Esophagus muscularis mucosa (tissue), 4 donors: ENCODE measurements at regions not wholly inside any gene's neighbourhood (a gene's known extent, or its start where the extent isn't known, plus 50 kb on each side); places are given as distances from the start of the nearest gene placed in this dataset.

ENCODE experiments used
- DNase-seq: peaks from one replicate; pipeline ENCODE4 v3.0.0-alpha.2; 2017; ENCODE audit errors: extremely low spot score
- H3K27ac ChIP-seq, 4 donors: fragments of 200-600 bp; sonication (generic); replicated peaks in 1 of 4; 1 replicate in 3 of 4; 2 replicates in 1 of 4; pipeline ENCODE4 v1.5.1; 2016 to 2019; ENCODE audit warnings: mild to moderate bottlenecking in 1 of 4
- H3K27me3 ChIP-seq, 4 donors: fragments of 200-600 bp; sonication (generic); one replicate each; pipeline versions ENCODE4 v1.5.1 to v1.6.0; 2016 to 2019
- H3K36me3 ChIP-seq, 4 donors: fragments of 200-600 bp; sonication (generic); one replicate each; pipeline ENCODE4 v1.5.1; 2016 to 2019
- H3K4me1 ChIP-seq, 4 donors: fragments of 200-600 bp; sonication (generic); one replicate each; pipeline ENCODE4 v1.5.1; 2016 to 2019
- H3K4me3 ChIP-seq, 4 donors: fragments of 200-600 bp; sonication (generic); 1 replicate in 2 of 4; 2 replicates in 2 of 4; pipeline ENCODE4 v1.5.1; 2016 to 2019; ENCODE audit warnings: mild to moderate bottlenecking in 4 of 4, moderate library complexity in 1 of 4
- H3K9me3 ChIP-seq, 4 donors: fragments of 200-600 bp; sonication (generic); 1 replicate in 3 of 4; 2 replicates in 1 of 4; pipeline ENCODE4 v1.5.1; 2016 to 2019
- CTCF ChIP-seq, 3 experiments: fragments of 200-600 bp in 2 of 3; fragments of 450-650 bp in 1 of 3; sonication (generic) in 2 of 3; IDR thresholded peaks; one replicate each; pipeline ENCODE4 v1.5.1; 2017 to 2019; ENCODE audit warnings: antibody characterized with exemption in 3 of 3, mild to moderate bottlenecking in 2 of 3, moderate library complexity in 1 of 3
- EP300 ChIP-seq: sonication (generic); formaldehyde crosslinking; IDR thresholded peaks from one replicate; pipeline ENCODE4 v1.6.1; 2017; ENCODE audit warnings: antibody characterized with exemption
- POLR2A ChIP-seq: fragments of 450-650 bp; IDR thresholded peaks from one replicate; pipeline ENCODE4 v1.6.1; 2017; ENCODE audit warnings: antibody characterized with exemption, moderate library complexity, mild to moderate bottlenecking, low read depth
- POLR2AphosphoS5 ChIP-seq, 2 donors: sonication (generic); formaldehyde crosslinking; IDR thresholded peaks; one replicate each; pipeline ENCODE4 v1.6.1; 2017; ENCODE audit warnings: antibody characterized with exemption in 2 of 2
- WGBS: methylation state at CpG from one replicate; pipeline ENCODE4 v1.1.5; 2018; 5-methylcytosine and 5-hydroxymethylcytosine counted together
- intact Hi-C: fragments of 100-400 bp; cut with DNase I; formaldehyde crosslinking; loops from one replicate; pipeline ENCODE4 v1.15.1; 2023

GRCh38 chr2:12300019-12300602 lies 416.6 kb upstream of the TRIB2 start:
- Histone ChIP-seq H3K36me3 (no peaks in the 10 kb centered on the region), H3K27me3 (no peaks in the 10 kb centered on the region), H3K4me1 (peaks cover 6 to 21% (median 20%) of the 10 kb centered on the region in 4 donors), H3K27ac (peak overlapping the region; percentile 40 to 58 (median 48)), H3K4me3 (no peak overlapping the region), H3K9me3 (no peaks in the 10 kb centered on the region)
- intact Hi-C loops: loop anchor here (10.0 kb wide), 1 partner anchor 415 kb away; the partner anchor contains the start of gene TRIB2
- no peak for DNase-seq
- TF ChIP-seq CTCF (IDR thresholded peaks at IDR 0.05) (no peak), POLR2AphosphoS5 (IDR thresholded peaks at IDR 0.05) (peak in 1 of 2 donors; percentile 41), EP300 (no peak), POLR2A (no peak)
- 33% methylated on average over 4 of the region's 4 CpGs for WGBS

GRCh38 chr2:12300927-12301326 lies 415.8 kb upstream of the TRIB2 start:
- no peaks in the 10 kb centered on the region for H3K27me3 ChIP-seq
- no peak overlapping the region for H3K4me3 ChIP-seq
- no peak for DNase-seq
- no peaks in the 10 kb centered on the region for H3K36me3 ChIP-seq
- 95% methylated on average over 5 of the region's 5 CpGs for WGBS
- H3K4me1 ChIP-seq: peaks cover 6 to 21% (median 20%) of the 10 kb centered on the region in 4 donors
- intact Hi-C loops: loop anchor here (10.0 kb wide), 1 partner anchor 414 kb away; the partner anchor contains the start of gene TRIB2
- peak overlapping the region in 3 of 4 donors; percentile 40 to 58 (median 48) for H3K27ac ChIP-seq
- no peaks in the 10 kb centered on the region for H3K9me3 ChIP-seq
- TF ChIP-seq POLR2AphosphoS5 (IDR thresholded peaks at IDR 0.05) (no peak), POLR2A (no peak), CTCF (IDR thresholded peaks at IDR 0.05) (no peak), EP300 (no peak)

GRCh38 chr2:12302140-12302539 lies 414.6 kb upstream of the TRIB2 start:
- Histone ChIP-seq H3K27me3 (no peaks in the 10 kb centered on the region), H3K36me3 (no peaks in the 10 kb centered on the region), H3K9me3 (no peaks in the 10 kb centered on the region), H3K4me1 (peaks cover 6 to 21% (median 20%) of the 10 kb centered on the region in 4 donors), H3K27ac (no peak overlapping the region), H3K4me3 (no peak overlapping the region)
- intact Hi-C loops: loop anchor here (10.0 kb wide), 1 partner anchor 413 kb away; the partner anchor contains the start of gene TRIB2
- TF ChIP-seq EP300: no peak
- TF ChIP-seq CTCF (IDR thresholded peaks at IDR 0.05): no peak
- TF ChIP-seq POLR2A: no peak
- no peak for TF ChIP-seq POLR2AphosphoS5 (IDR thresholded peaks at IDR 0.05)
- DNase-seq: no peak
- 77% methylated on average over 3 of the region's 3 CpGs for WGBS

- TF ChIP-seq POLR2A (no peak), CTCF (IDR thresholded peaks at IDR 0.05) (no peak), POLR2AphosphoS5 (IDR thresholded peaks at IDR 0.05) (no peak), EP300 (no peak)
- H3K27me3 ChIP-seq: no peaks in the 10 kb centered on the region
- H3K4me1 ChIP-seq: peaks cover 6 to 21% (median 20%) of the 10 kb centered on the region in 4 donors
- H3K36me3 ChIP-seq: no peaks in the 10 kb centered on the region
- H3K27ac ChIP-seq: no peak overlapping the region
- H3K4me3 ChIP-seq: no peak overlapping the region
- WGBS: 96% methylated on average over 3 of the region's 3 CpGs
- H3K9me3 ChIP-seq: no peaks in the 10 kb centered on the region
- no peak for DNase-seq
- intact Hi-C loops: loop anchor here (10.0 kb wide), 1 partner anchor 412 kb away; the partner anchor contains the start of gene TRIB2
Observed at GRCh38 chr2:12302691-12303090, 414.0 kb upstream of the TRIB2 start.
